OCI-LY1 (cell line): ENCODE measurements at regions not wholly inside any gene's neighbourhood (a gene's known extent, or its start where the extent isn't known, plus 50 kb on each side); places are given as distances from the start of the nearest gene placed in this dataset.

Experiments used
- EZH2 ChIP-seq: fragments of 200-600 bp; sonication (generic), shearing (Covaris generic); IDR thresholded peaks from 2 replicates; pipeline ENCODE4 v1.8.0; 2017; ENCODE audit warnings: borderline replicate concordance, mixed run types, mild to moderate bottlenecking, antibody characterized with exemption, low read length, moderate library complexity, mixed read lengths
- TF ChIP-seq, protein P1 (sequence below): fragments of 200-600 bp; sonication (generic), shearing (Covaris generic); IDR thresholded peaks from 2 replicates; pipeline ENCODE4 v1.5.1; 2017; ENCODE audit warnings: mild to moderate bottlenecking, antibody characterized with exemption, low read length, moderate library complexity, mixed read lengths

DNA sequence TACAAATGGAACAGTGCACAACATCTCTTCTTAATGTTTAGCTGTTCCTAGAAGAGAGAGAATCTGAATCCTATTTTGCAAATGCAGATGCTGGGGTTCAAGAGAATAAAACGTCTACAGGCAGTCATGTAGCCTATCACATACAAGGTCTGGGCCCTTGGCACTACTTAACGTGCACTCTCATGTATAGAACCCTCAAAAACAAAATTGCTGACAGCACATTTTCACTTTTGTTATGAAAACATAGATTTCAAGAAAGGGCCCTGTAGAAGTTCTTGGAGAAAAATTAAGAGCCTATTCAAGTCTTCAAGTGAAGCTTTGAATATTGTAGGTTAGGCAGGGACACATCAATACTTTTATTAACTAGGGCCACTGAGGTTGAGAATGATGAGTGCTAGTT, 504.3 kb upstream of the FAM98A start:
- TF ChIP-seq, protein P1, sequence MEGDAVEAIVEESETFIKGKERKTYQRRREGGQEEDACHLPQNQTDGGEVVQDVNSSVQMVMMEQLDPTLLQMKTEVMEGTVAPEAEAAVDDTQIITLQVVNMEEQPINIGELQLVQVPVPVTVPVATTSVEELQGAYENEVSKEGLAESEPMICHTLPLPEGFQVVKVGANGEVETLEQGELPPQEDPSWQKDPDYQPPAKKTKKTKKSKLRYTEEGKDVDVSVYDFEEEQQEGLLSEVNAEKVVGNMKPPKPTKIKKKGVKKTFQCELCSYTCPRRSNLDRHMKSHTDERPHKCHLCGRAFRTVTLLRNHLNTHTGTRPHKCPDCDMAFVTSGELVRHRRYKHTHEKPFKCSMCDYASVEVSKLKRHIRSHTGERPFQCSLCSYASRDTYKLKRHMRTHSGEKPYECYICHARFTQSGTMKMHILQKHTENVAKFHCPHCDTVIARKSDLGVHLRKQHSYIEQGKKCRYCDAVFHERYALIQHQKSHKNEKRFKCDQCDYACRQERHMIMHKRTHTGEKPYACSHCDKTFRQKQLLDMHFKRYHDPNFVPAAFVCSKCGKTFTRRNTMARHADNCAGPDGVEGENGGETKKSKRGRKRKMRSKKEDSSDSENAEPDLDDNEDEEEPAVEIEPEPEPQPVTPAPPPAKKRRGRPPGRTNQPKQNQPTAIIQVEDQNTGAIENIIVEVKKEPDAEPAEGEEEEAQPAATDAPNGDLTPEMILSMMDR = no peak
- TF ChIP-seq EZH2 = no peak
